NCI-H2227 treated with DMSO at 0.1 percent for 48 hours (cell line): ENCODE measurements at regions not wholly inside any gene's neighbourhood (a gene's known extent, or its start where the extent isn't known, plus 50 kb on each side); places are given as distances from the start of the nearest gene placed in this dataset.

Source experiments
- DNase-seq: peaks from one replicate; lab custom pipeline; 2025; lab: John Stamatoyannopoulos, UW

DNA sequence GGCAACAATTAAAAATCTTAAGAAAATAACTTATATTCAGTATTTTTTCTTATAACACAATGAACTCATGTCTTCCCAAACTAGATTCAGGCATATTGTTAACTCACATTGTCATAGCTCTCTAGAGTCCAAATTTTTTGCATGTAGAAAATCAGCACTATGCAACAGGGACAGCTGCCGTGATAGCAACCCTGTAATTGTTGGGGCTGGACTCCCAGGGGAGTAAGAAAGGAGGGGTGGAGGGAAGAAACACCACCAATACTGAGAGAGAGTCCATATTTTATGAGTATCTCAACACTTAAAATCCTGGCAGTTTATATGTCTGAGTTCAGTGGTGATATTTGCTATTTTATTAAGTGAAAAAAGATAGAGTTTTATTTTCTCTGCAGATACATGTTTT, 89.6 kb upstream of the HS3ST5 start:
- no peak for DNase-seq

GRCh38 chr6:114431641-114432040, 88.8 kb upstream of the HS3ST5 start:
- DNase-seq, result no peak

GRCh38 chr6:114430534-114431124, 87.8 kb upstream of the HS3ST5 start:
- DNase-seq, result no peak

GRCh38 chr6:114428341-114428740, 85.5 kb upstream of the HS3ST5 start:
- no peak for DNase-seq

DNA sequence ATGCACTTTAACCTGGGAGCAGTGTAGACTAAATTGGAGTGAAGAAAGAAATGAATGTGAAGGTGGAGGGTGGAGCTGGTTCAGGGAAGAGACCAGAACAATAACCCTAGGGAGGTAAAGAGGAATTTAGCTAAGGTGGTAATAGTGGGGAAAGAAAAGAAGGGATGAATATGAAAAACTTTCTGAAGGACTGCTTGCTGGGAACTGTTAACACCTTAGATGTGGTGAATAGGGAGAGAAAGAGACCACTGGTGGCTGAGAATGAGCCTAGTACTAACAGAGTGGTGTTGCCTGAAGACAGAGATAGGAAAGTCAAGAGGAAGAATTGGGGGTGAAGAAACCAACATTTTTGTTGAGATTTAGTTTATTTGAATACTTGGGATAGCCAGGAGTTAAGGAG, 78.4 kb upstream of the HS3ST5 start:
- DNase-seq, result no peak

DNA sequence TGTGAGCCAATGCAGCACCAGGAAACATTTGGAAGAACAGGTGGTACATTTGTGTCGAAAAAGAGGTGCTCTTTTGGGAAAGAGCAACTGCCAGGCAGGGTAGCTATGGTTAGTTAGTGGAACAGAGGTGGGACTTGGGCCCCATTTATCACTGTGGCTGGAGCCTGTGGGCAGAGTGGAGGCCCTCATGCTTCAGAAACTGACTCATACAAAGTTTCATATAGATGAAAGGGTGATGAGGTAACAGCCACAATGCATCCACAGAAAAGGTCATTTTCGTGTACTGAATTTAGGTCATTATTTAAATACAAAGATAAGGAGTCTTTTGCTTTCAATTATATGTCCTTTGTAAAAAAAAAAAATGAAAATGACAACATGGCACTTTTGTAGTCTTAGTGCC, 76.4 kb upstream of the HS3ST5 start:
- no peak for DNase-seq

GRCh38 chr6:114418304-114418972, 75.6 kb upstream of the HS3ST5 start:
- no peak for DNase-seq

- DNase-seq, result no peak
Observed at GRCh38 chr6:114407426-114408035, 64.7 kb upstream of the HS3ST5 start.

- DNase-seq, result no peak
Observed at GRCh38 chr6:114404339-114404955, 61.6 kb upstream of the HS3ST5 start.

DNA sequence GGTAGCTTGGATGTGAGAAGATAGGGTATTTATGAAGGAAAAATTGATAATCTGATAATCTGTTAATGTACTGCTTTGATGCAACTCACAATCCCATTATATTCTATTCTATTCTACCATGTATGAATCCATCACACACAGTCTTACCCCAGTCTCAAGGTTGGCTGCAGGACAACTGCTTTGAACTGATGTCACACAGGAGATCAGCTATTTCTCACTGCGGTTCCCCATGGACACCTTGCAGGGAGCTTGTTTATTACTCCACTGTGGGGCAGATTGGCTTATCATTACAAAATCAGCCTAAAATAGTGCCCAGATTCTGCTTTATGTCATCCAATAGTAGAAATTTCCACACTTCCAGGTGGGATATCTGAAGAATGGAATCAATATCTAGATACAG, 61.0 kb upstream of the HS3ST5 start:
- DNase-seq, result no peak

DNA sequence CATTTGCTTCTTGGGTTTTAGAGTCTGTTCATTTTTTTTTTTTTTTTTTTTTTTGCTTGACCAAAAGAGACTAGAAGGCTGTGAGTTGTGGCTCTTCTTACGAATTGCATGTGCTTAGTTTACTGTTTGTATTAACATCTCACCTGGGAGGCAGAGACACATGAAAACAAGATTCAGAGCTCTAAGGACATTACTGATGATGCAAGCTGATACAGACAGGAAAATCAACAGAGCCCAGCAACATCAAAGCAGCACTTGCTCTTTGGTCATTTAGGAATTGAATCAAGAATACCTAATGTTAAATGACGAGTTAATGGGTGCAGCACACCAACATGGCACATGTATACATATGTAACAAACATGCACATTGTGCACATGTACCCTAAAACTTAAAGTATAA, 55.7 kb upstream of the HS3ST5 start:
- DNase-seq, result no peak
